Brain pericyte (primary cell): ENCODE measurements at regions not wholly inside any gene's neighbourhood (a gene's known extent, or its start where the extent isn't known, plus 50 kb on each side); places are given as distances from the start of the nearest gene placed in this dataset.
"Not testable (repeated sequence)": the region's sequence is repeated elsewhere in the genome, so short reads cannot be mapped to it uniquely, and the experiment has no call there.

Experiments
- DNase-seq: peaks from one replicate; pipeline ENCODE4 v3.0.0-alpha.2; 2012; ENCODE audit warnings: low read depth, low spot score

DNA sequence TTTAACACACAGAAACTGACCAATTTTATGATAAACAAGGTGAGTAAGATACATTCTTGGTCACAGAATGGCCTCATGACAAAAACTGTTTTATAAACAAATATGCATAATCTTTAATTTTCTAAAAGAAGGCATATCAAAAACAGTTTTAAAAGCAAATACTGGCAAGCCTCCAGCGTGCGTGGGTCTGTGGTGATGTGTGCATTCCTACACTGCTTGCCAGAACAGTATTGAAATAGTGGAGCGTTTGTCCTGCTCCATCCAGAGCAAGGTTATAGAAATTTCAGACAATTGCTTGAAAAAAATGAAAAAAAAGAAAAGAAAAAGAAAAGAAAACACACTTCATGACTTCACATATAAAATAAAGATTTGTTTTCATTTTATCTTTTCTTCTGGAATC lies 140.9 kb downstream of the MZT1 start:
- no peak for DNase-seq

DNA sequence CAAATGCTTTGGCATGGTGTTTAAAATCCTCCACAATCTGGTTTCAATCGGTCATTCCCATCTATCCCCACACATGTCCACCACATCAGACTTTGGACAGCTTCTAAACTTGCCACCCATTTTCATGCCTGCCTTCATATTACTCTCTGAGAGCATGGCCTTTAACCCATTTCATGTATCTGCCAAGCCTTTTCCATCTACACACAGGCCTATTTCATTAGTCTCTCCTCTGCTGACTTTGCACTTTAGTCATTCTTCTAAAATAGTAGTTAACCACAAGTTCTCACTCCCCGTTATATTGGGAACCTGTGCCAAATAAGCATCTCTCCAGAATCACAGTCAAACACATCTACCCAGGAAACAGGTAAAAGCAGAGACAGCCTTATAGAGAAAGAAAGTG lies 142.2 kb downstream of the MZT1 start:
- no peak for DNase-seq

DNA sequence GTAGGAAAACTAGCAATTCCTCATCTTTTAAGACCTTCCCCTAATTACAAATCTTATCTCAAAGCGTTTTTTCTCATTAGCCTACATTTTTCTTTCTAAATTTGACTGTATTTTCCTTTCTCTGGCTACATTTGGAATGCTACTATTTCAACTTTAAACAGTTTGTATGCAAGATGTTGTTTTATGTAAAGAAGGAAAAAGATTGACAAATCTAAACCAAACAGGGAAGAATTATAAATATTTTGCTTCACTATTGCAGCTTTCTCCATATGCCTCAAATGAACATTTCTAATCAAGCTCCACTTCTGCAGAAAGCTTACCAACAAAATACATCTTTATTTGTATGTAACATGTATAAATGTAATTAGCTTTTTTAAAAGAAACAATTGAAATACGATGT lies 156.2 kb downstream of the MZT1 start:
- DNase-seq: no peak

DNA sequence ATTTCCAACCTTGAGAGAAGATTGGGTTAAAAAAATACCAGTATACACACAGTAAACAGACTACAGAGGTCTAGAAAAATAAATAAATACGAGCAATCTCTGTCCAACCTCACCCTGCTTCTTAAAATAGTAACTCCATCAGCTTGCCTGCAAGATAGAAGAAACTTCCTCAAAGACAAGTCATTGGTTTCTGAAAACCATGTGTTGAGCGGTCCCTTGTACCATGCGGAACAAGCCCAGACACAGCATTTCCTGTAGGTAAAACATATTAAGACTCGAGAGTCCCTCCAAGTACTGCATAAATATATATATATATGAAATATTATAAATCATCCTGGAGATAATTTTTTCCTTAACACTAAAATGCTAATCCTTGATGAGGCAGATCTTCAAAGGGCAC lies 157.4 kb downstream of the MZT1 start:
- DNase-seq: no peak

DNA sequence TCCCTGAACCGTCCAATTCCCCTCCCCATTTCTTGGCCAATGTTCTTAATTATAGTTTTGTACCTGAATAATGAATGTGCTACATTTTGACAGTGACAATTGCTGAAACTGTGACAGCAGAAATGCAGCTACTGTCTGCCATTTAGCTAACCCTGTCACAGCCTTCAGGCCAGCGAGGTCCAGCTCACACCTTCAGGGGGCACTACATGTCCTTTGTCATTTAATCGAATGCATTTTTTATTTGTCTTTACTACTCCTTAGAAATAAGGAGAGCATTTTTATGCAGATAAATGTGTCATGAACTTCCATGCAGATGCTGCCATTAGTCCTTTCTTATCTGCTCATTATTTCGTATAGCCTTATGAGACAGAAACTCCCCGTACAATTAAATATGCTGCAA lies 159.9 kb downstream of the MZT1 start:
- DNase-seq: no peak

DNA sequence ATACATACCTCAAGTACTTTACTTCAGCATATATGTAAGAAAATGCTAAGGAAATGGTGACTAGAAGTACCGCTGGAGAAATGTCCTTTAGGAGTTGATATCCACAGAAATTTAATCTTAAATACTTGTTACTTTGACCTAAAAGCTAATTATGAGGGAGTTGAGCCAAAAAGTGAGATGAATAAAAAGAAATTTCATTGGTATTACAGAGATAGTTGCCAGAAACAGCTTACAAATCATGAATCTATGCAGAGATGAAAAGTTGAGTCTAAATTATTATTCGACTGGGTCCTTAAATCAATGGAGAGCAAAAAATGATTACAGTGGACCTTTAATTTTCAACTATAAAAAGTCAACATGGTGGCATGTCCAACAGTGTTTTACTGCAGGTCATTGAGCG lies 160.9 kb downstream of the MZT1 start:
- no peak for DNase-seq

DNA sequence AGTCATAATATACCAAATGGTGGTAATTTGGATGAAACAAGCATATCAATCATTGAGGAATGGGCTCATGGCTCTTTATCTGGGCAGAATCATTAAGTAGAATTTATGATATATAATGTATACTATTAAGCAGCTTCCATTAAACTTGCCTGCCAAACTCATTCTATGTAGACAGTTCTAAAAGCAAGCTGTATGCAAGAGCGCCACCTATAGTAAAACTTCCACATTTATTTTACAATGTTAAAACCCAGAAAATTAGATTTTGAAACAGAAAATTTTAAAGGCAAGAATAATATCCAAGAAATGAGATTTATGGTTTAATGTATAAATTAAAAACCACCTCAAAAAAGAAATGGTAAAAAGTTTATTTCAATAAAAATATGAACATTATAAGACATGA lies 161.5 kb downstream of the MZT1 start:
- DNase-seq: no peak

DNA sequence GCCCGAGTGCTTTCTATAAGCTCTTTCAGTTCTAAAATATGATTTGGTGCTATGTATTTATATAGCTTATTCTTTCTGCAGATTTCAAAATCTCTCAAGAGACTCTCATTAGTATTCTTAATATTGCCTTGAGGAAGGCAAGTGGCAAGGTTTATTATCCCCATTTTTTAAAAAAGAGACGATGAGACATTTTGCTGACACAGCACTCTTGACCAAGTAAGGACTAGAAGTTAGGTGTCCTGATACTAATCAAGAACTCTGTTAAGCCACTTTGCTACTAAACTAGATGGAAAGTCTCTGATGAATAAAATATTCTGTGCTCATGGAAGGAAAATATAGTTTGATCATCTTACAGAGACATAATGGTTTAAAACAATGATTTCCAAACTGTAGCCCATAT lies 164.7 kb downstream of the MZT1 start:
- DNase-seq: no peak

DNA sequence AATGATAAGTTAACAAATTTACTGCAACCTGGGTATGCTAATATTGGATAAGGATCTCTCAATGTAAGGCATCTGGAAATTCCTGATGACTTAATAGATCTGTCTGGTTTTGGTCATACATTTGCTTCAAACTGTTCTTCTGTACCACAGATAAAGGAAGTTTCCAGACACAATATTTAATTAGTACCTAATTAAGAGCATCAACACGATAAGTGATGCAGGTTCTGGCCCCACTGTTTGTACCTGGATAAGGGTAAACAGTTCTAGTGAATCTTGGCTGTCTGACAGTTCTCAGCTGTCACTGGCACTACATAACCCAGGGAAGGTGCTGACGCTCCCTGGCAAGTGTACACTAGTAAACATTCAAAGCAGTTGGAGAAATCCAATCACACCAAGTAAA lies 165.6 kb downstream of the MZT1 start:
- no peak for DNase-seq

DNA sequence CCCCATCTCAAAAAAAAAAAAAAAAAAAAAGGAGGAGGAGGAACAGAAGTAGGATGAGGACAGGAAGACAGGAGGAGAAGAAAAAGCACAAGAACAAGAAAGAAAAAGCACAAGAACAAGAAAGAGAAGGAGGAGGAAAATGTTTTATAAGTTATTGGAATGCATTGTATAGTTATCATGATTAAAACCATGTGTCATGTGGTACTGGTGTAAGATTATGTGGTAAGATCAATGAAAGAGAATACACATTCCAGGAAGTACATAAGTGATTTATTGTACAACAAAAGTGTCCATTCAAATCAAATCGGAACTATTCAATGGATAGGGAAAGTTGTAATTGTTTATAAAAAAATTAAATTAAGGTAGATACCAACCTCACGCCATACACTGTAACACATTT lies 167.7 kb downstream of the MZT1 start:
- no peak for DNase-seq

DNA sequence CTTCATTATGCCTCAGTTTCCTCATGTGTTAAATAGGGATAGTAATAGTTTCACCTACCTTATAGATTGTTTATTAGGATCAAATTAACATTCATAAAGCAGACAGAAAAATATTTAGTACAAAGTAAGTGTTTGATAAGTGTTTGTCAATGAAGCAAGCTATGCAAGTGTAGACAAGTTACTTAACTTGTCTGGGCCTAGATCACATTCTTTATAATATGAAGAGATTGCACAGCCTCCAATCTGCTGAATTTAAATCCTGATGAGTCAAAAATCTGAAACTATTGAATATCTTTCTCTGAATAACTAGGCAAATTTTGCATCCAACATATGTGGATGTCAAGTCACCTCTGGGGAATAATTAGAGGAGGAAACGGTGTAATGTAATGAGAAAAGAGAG lies 170.5 kb downstream of the MZT1 start:
- no peak for DNase-seq

DNA sequence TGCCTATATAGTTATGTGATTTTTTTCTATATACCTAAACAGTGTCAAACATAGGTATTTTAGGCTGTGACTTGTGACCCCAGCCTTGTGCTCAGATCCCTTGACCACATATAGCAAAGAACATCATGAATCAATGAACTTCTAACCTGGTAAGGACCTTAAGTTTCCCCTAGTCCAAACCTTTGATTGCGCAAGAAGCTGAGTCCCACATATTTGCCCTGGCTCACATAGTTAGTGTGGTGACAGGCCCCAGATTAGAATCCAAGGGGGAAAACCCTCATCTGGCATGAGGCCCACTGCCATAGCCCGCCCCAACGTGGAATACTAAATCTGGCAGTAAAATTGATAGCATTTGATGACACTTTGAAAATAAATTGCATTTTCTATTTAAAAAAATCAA lies 171.8 kb downstream of the MZT1 start:
- DNase-seq: no peak

DNA sequence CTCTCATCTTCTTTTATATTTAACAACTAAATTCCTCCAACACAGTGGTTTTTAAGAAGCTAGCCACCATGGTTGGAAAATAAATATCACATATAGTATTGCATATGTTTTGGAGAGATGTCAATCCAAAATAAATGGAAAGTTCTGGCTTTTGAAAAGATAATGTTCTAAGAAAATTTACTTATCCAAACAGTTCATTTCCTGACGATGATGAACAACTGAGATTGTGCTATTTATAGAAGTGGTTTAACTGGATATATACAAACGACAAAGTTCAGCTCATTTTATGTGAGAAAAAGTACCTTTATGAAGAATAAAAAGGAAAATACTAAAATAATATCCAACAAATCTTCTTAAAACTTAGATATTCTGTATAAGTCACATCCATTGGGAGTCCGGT lies 174.7 kb downstream of the MZT1 start:
- no peak for DNase-seq

DNA sequence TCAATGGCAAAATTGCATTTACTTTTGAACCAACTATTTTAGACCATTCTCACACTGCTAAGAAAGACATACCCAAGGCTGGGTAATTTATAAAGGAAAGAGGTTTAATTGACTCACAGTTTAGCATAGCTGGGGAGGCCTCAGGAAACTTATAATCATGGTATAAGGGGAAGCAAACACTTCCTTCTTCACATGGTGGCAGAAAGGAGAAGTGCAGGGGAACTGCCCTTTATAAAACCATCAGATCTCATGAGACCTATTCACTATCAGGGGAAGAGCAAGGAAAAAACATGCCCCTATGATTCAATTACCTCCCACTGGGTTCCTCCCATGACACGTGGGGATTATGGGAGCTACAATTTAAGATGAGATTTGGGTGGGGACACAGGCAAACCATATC lies 181.5 kb downstream of the MZT1 start:
- DNase-seq: not testable (repeated sequence)

DNA sequence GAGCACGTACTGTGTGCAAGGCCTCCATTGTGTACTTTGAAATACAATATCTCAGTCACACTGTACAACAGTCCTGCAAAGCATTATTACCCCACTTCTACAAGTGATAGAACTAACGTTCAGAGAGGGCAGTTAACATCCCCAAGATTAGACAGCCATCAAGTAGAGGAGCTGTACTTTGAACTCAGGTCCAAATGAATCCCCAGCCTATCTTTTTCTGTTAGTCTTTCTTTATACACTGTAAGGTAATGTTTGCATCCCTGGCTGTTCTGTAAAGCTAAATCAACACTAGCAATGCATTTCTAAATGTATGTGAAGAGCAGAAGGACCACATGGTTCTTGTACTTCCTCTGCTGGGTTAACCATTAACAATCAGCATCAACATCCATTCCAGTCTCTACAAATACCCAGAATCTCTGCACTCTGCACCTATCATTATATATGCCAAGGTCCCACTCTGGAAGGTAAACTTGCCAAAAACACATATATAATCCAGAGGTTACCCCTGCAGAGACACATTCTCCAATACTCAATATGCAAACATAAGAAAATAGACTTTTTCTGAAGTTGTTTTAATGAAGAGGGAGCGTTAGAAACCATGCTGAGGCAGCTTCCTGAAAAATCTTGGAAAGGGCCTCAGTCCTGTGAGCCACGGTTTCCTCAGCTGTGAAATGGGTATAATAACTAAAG lies 182.3 kb downstream of the MZT1 start:
- no peak for DNase-seq

DNA sequence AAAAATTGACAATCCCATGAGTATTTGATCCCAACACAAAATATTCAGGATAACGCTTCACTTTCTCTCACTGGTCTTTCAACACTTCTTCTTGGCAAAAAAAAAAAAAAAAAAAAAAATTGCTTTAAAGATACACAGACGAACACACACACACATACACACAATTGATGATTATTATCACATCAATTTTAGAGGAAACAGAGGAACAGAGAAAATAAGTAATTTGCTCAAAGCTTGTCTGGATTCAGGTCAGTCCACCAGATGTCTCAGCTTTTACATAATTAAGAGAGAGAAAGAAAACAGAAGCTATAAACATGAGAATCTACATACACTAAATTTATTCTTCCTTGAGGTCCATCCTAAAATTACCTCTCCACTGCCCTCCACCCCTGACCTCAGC lies 183.4 kb downstream of the MZT1 start:
- no peak for DNase-seq

DNA sequence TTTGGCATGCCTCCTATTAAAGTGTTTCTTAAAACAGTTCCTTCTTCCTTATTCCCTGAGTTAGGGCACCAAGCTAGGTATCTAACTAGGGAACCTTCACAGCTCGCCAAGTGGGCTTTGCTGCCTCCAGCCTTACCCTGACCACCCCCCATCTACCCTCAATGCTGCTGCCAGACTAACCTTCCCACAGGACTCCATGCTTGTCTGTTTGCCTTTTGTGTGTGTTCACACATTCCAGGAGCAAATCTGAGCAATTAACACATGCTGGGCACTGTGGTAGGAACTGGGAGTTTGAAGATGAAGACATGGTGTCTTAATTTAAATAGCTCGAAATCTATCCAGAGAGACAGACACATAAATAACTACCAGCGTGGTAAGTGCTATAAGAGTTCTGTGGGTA lies 185.2 kb downstream of the MZT1 start:
- no peak for DNase-seq

DNA sequence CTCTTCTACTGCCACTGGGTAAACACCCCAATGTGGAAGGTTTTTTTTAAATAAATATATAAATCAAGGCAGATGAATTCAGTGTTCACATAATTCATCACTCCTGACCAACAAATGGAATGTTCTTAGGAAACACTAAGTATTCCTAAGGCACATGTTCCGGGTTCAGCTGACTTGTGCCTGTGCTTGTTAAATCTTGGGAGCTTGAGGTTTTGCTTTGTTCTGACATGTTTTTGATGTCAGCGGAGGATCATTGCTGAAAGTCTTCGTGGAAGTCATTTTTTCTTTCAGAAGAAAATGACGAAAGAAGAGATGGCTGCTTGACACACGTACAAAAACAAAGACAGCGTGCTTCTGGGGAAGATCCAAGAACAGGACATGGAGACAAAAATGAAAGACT lies 185.8 kb downstream of the MZT1 start:
- no peak for DNase-seq

DNA sequence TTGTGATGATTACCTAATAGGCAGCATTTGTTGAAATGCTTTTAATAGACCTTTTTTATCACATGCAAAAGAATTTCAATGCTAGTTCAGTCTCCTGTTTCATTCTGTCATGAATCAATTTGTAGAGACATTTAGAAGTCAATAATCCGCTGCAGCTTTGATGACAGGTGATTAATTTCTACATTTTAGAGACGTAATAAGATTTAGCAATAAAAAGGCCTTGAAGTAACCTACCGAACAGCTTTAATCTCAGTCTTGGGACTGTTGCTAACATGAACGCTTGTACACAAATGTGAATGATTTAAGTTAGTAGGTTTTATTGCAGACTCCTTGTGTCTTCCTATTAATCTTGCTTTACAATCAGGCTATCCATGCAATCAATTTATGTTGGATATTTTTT lies 186.5 kb downstream of the MZT1 start:
- no peak for DNase-seq

DNA sequence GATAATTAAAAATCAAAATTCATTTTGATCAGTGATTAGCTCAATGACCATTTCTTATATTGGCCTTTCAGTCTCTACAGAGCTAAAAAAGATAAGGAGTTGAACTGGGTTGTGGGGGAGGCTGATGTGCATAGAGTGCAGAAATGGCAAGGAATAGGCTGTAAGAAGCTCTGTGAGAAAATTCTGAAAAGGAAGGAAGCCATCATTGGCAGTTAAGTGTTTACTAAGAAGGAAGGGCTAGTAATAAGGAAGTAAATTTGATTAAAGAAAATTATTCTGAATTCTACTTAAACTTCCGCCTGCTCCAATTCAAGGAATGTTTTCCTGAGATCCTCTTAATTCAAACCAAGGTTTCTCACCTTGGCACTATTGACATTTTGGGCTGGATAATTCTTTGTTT lies 187.5 kb downstream of the MZT1 start:
- no peak for DNase-seq

DNA sequence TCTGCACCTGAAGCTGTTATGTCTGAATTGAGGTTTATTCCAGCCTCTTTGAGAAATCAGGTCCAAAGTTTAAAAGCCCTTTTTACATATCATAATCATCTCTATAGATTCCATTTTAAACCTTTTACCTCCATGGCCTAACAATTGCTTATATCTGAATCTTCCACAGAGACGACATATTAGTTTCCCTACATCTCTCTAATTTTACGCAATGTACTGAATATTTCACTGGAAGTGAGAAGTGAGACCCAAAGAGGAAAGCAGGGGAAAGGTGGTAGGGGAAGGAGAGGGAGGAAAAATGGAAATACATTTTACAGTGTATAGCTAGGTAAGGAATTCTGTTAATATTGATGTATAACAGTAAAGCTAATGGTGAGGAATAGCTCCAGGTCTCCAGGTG lies 189.6 kb downstream of the MZT1 start:
- no peak for DNase-seq

DNA sequence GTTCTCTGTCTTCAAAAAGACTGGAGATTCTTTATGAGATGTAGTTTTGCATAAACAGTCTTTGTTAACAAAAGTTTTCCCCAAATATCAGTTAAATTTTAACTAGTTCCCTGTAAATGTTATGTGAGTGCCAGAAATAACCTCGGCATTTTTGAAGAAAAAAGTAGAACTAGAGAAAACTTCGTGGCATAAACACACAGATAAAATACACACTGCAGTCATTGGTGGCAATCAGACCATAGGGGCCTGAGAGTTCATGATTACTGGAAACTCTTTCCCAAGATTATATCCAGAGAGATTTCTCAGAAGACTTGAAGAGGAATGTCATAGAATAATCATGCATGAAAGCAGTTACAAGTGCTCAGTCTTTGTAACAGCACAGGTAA lies 190.0 kb downstream of the MZT1 start:
- DNase-seq: no peak

DNA sequence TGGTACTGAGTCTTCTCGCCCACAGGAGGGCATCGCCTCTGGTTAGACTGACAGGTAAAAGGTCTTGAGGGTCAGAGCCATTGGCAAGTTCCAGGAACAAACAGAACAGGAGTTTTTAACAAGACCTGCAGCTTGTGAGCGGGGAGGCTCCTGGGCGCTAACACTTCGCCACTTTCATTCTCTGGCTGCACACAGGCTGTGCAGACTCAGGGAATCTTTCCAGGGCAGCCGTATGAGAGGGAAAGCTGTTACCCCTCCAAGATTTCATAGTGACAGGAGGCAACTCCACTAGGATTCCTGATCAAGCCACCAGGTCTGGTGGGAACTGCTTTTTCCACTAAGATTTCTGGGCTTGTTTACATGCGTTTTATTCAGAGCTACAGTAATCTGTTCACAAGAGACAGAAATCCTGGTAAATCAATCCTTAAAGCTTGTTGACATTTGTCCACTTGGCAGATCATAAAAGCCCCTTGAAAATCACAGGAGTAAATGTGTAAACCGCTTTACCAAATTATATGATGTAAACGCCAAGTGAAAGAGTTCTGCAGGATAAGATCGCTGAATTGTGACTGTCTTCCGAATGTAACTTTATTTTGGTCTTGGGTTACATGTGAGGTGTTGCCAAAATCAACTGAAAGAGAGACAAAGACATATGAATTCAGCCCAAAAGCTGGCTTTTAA lies 190.6 kb downstream of the MZT1 start:
- DNase-seq: no peak
